ENCODE measurements at regions not wholly inside any gene's neighbourhood (a gene's known extent, or its start where the extent isn't known, plus 50 kb on each side); places are given as distances from the start of the nearest gene placed in this dataset.
"Not testable (repeated sequence)": the region's sequence is repeated elsewhere in the genome, so short reads cannot be mapped to it uniquely, and the experiment has no call there.

DNA sequence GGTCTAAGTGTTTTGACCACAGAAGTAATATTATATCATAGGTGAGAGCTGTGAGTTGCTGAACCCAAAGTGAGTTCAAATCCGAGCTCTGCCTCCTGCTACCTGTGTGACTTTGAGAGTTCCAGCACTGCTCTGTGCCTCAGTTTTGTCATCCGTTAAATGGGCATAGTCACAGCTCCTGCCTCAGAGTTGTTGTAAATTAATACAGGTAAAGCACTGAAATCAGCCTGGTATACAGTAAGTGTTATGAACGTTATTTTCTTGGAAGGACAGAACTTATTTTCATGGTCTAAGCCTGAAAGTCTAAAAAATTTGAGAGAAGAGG lies 65.4 kb upstream of the ZNF195 start:
- TF ChIP-seq CHD2 (IDR thresholded peaks at IDR 0.05; ENCODE audit: low read length); YY1 (IDR thresholded peaks at IDR 0.05; ENCODE audit: low read depth, low read length); CTCF (IDR thresholded peaks at IDR 0.05; ENCODE audit: control extremely low read depth in 1 of 3, insufficient read depth in 1 of 3, low read depth in 1 of 3, low read length in 3 of 3); POLR2AphosphoS5 (IDR thresholded peaks at IDR 0.05; ENCODE audit: low read depth, low read length); TAF1 (IDR thresholded peaks at IDR 0.05; ENCODE audit: low read depth, low read length): not testable (repeated sequence)

All from H1 (cell line).